Adrenal gland (tissue), 5 donors: ENCODE measurements at regions not wholly inside any gene's neighbourhood (a gene's known extent, or its start where the extent isn't known, plus 50 kb on each side); places are given as distances from the start of the nearest gene placed in this dataset.

ENCODE experiments used
- CTCF ChIP-seq, 6 experiments: fragments of 450-650 bp in 4 of 6; fragments of 200-600 bp in 2 of 6; sonication (generic) in 1 of 6; IDR thresholded peaks; 1 replicate in 5 of 6; 2 replicates in 1 of 6; pipeline versions ENCODE4 v1.5.1 to v1.8.0; 2016 to 2021; ENCODE audit warnings: antibody characterized with exemption in 6 of 6, mild to moderate bottlenecking in 2 of 6, moderate library complexity in 1 of 6
- POLR2A ChIP-seq, 2 donors: fragments of 450-650 bp; IDR thresholded peaks; one replicate each; pipeline ENCODE4 v1.6.1; 2017; ENCODE audit warnings: antibody characterized with exemption in 2 of 2, mild to moderate bottlenecking in 2 of 2, moderate library complexity in 1 of 2
- donor health status: DM: no; HTN: no; CAD: no.

- TF ChIP-seq CTCF (IDR thresholded peaks at IDR 0.05) (no peak), POLR2A (IDR thresholded peaks at IDR 0.05) (no peak)
These were observed 454.3 kb upstream of the SPTLC3 start for GRCh38 chr20:12554426-12554825.
